IMR-90 (cell line): ENCODE measurements at regions not wholly inside any gene's neighbourhood (a gene's known extent, or its start where the extent isn't known, plus 50 kb on each side); places are given as distances from the start of the nearest gene placed in this dataset.

Experiments used
- BHLHE40 ChIP-seq: fragments of 150-350 bp; IDR thresholded peaks from 2 replicates; pipeline ENCODE4 v1.6.1; 2016; ENCODE audit warnings: mild to moderate bottlenecking, low read depth, low read length
- CTCF ChIP-seq: conservative IDR thresholded peaks from 2 replicates; pipeline ENCODE4 v1.5.1; 2012; ENCODE audit warnings: mild to moderate bottlenecking, low read depth, low read length, improper control_type of control experiment
- ELK1 ChIP-seq: fragments of 150-350 bp; IDR thresholded peaks from 2 replicates; pipeline ENCODE4 v1.6.1; 2016; ENCODE audit warnings: low read depth, mild to moderate bottlenecking, low read length, moderate library complexity, borderline replicate concordance
- MXI1 ChIP-seq: IDR thresholded peaks from 2 replicates; pipeline ENCODE4 v1.6.1; 2012; ENCODE audit warnings: low read depth, mild to moderate bottlenecking, low read length, moderate library complexity, borderline replicate concordance
- POLR2A ChIP-seq: IDR thresholded peaks from 2 replicates; pipeline ENCODE4 v1.6.1; 2012; ENCODE audit warnings: mild to moderate bottlenecking, low read depth, low read length
- SMC3 ChIP-seq: fragments of 150-350 bp; IDR thresholded peaks from 2 replicates; pipeline ENCODE4 v1.6.1; 2016; ENCODE audit warnings: low read depth, mild to moderate bottlenecking, antibody characterized with exemption, low read length, moderate library complexity

DNA sequence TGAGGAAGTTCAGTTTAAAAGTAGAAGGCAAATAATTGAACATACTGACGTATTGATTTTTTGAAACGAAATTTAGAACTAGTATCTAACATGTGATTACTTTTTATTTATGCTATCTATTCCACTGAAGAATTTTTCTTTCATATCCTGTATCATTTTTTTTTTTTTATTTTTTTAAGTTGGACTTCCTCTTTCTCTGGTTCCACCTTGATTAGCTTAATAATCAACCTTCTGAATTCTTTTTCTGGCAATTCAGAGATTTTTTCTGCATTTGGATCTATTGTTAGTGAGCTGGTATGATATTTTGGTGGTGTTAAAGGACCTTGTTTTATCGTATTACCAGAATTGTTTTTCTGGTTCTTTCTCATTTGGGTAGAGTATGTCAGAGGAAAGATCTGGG lies 411.2 kb downstream of the SOX11 start:
- TF ChIP-seq POLR2A, result no peak
- TF ChIP-seq CTCF, result no peak
- TF ChIP-seq MXI1, result no peak
- no peak for TF ChIP-seq SMC3
- TF ChIP-seq ELK1, result no peak
- no peak for TF ChIP-seq BHLHE40
